Keratinocyte (primary cell): ENCODE measurements at regions not wholly inside any gene's neighbourhood (a gene's known extent, or its start where the extent isn't known, plus 50 kb on each side); places are given as distances from the start of the nearest gene placed in this dataset.

Experiments
- DNase-seq: peaks from one replicate; pipeline ENCODE4 v3.0.0-alpha.2; 2011; ENCODE audit warnings: low read depth, missing footprints, low spot score
- FAIRE-seq: peaks from 2 replicates; lab custom pipeline; 2011; peaks lifted over from hg19 to GRCh38; lab: Jason Lieb, UNC
- H2AFZ ChIP-seq: 2 replicates; pipeline ENCODE4 v1.6.0; 2012; ENCODE audit warnings: low read length, control low read depth, inconsistent platforms; ENCODE audit not compliant: control insufficient read depth
- H3K27ac ChIP-seq: 2 replicates; pipeline ENCODE4 v1.5.1; 2011; ENCODE audit warnings: low read length; ENCODE audit not compliant: control insufficient read depth, insufficient read depth
- H3K27me3 ChIP-seq: 3 replicates; pipeline ENCODE4 v1.6.0; 2011; ENCODE audit warnings: low read length; ENCODE audit not compliant: control insufficient read depth, insufficient read depth; ENCODE audit errors: extremely low read depth
- H3K36me3 ChIP-seq, 2 experiments: 2 replicates in 1 of 2; 3 replicates in 1 of 2; pipeline ENCODE4 v1.5.1; 2011; ENCODE audit warnings: low read length in 2 of 2, mild to moderate bottlenecking in 1 of 2; ENCODE audit not compliant: control insufficient read depth in 2 of 2, insufficient read depth in 2 of 2; ENCODE audit errors: extremely low read depth in 1 of 2
- H3K4me1 ChIP-seq: 3 replicates; pipeline ENCODE4 v1.5.1; 2011; ENCODE audit warnings: low read length; ENCODE audit not compliant: control insufficient read depth, insufficient read depth; ENCODE audit errors: extremely low read depth
- H3K4me2 ChIP-seq: 3 replicates; pipeline ENCODE4 v1.6.0; 2011; ENCODE audit warnings: low read depth, low read length; ENCODE audit not compliant: control insufficient read depth, insufficient read depth; ENCODE audit errors: extremely low read depth
- H3K4me3 ChIP-seq, 3 experiments: fragments of 200-600 bp in 1 of 3; sonication (generic) in 1 of 3; 2 replicates in 2 of 3; 3 replicates in 1 of 3; pipeline ENCODE4 v1.5.1; 2011 to 2016; ENCODE audit warnings: low read length in 3 of 3, mild to moderate bottlenecking in 3 of 3, control low read depth in 2 of 3, inconsistent platforms in 1 of 3, low read depth in 1 of 3, mixed read lengths in 1 of 3, mixed run types in 1 of 3, moderate library complexity in 1 of 3; ENCODE audit not compliant: control insufficient read depth in 2 of 3, insufficient read depth in 2 of 3; ENCODE audit errors: extremely low read depth in 1 of 3
- H3K79me2 ChIP-seq: 2 replicates; pipeline ENCODE4 v1.6.0; 2012; ENCODE audit warnings: low read length; ENCODE audit not compliant: control insufficient read depth, insufficient read depth
- H3K9ac ChIP-seq: 3 replicates; pipeline ENCODE4 v1.6.0; 2011; ENCODE audit warnings: low read length; ENCODE audit not compliant: control insufficient read depth, insufficient read depth; ENCODE audit errors: extremely low read depth
- H3K9me1 ChIP-seq: 3 replicates; pipeline ENCODE4 v1.6.0; 2011; ENCODE audit warnings: low read length; ENCODE audit not compliant: control insufficient read depth, insufficient read depth; ENCODE audit errors: extremely low read depth
- H3K9me3 ChIP-seq: 2 replicates; pipeline ENCODE4 v1.5.1; 2012; ENCODE audit warnings: low read depth, low read length; ENCODE audit not compliant: control insufficient read depth
- H4K20me1 ChIP-seq: 3 replicates; pipeline ENCODE4 v1.6.0; 2011; ENCODE audit warnings: low read length; ENCODE audit not compliant: control insufficient read depth, insufficient read depth; ENCODE audit errors: extremely low read depth
- EZH2 ChIP-seq: IDR thresholded peaks from one replicate; pipeline ENCODE4 v1.6.1; 2012; ENCODE audit warnings: inconsistent platforms, mild to moderate bottlenecking, low read length, moderate library complexity
- dilution Hi-C: fragments of 300-500 bp; cut with MboI; formaldehyde crosslinking; loops from one replicate; pipeline ENCODE4 v1.7.0; 2020; ENCODE audit warnings: low sequenced_read_pairs; ENCODE audit not compliant: extremely low pct_ligation_motif_present
- TF ChIP-seq, protein P1 (sequence below), 3 experiments: IDR thresholded peaks in 1 of 3; conservative IDR thresholded peaks in 1 of 3; optimal IDR thresholded peaks in 1 of 3; 2 replicates in 2 of 3; 3 replicates in 1 of 3; pipeline versions ENCODE3 to v1.5.1; 2011; ENCODE audit warnings: low read length in 3 of 3, mild to moderate bottlenecking in 3 of 3, moderate library complexity in 2 of 3, control low read depth in 1 of 3, inconsistent platforms in 1 of 3; ENCODE audit not compliant: insufficient read depth in 2 of 3; ENCODE audit errors: extremely low read depth in 1 of 3

- dilution Hi-C loops, result no loop called here
- Histone ChIP-seq H3K36me3 (no peaks in the 10 kb centered on the region), H3K79me2 (no peaks in the 10 kb centered on the region), H3K9ac (no peak overlapping the region), H3K4me3 (no peak overlapping the region), H3K4me2 (no peak overlapping the region), H3K9me3 (peaks cover 2% of the 10 kb centered on the region), H3K27me3 (no peaks in the 10 kb centered on the region), H3K27ac (no peak overlapping the region), H2AFZ (no peak overlapping the region), H3K9me1 (no peaks in the 10 kb centered on the region), H3K4me1 (no peaks in the 10 kb centered on the region), H4K20me1 (no peaks in the 10 kb centered on the region)
- TF ChIP-seq EZH2, result no peak
- TF ChIP-seq, protein P1, sequence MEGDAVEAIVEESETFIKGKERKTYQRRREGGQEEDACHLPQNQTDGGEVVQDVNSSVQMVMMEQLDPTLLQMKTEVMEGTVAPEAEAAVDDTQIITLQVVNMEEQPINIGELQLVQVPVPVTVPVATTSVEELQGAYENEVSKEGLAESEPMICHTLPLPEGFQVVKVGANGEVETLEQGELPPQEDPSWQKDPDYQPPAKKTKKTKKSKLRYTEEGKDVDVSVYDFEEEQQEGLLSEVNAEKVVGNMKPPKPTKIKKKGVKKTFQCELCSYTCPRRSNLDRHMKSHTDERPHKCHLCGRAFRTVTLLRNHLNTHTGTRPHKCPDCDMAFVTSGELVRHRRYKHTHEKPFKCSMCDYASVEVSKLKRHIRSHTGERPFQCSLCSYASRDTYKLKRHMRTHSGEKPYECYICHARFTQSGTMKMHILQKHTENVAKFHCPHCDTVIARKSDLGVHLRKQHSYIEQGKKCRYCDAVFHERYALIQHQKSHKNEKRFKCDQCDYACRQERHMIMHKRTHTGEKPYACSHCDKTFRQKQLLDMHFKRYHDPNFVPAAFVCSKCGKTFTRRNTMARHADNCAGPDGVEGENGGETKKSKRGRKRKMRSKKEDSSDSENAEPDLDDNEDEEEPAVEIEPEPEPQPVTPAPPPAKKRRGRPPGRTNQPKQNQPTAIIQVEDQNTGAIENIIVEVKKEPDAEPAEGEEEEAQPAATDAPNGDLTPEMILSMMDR (optimal IDR thresholded peaks at IDR 0.05 in 1 of 3, IDR thresholded peaks at IDR 0.05 in 1 of 3, conservative IDR thresholded peaks at IDR 0.05 in 1 of 3; ENCODE audit: extremely low read depth in 1 of 3, insufficient read depth in 2 of 3, low read length in 3 of 3), result no peak
- no peak for FAIRE-seq
- DNase-seq, result no peak
Observed at GRCh38 chr5:82839881-82840280, 237.3 kb downstream of the TMEM167A start.

GRCh38 chr5:82835488-82835887 lies 241.7 kb downstream of the TMEM167A start:
- Histone ChIP-seq H3K36me3 (no peaks in the 10 kb centered on the region), H4K20me1 (no peaks in the 10 kb centered on the region), H3K4me1 (no peaks in the 10 kb centered on the region), H3K27ac (no peak overlapping the region), H3K9me1 (no peaks in the 10 kb centered on the region), H2AFZ (no peak overlapping the region), H3K27me3 (no peaks in the 10 kb centered on the region), H3K4me2 (no peak overlapping the region), H3K9me3 (peaks cover 2% of the 10 kb centered on the region), H3K4me3 (no peak overlapping the region), H3K79me2 (no peaks in the 10 kb centered on the region), H3K9ac (no peak overlapping the region)
- FAIRE-seq (no peak), DNase-seq (no peak)
- no peak for TF ChIP-seq EZH2
- TF ChIP-seq, protein P1 (optimal IDR thresholded peaks at IDR 0.05 in 1 of 3, IDR thresholded peaks at IDR 0.05 in 1 of 3, conservative IDR thresholded peaks at IDR 0.05 in 1 of 3; ENCODE audit: extremely low read depth in 1 of 3, insufficient read depth in 2 of 3, low read length in 3 of 3), result no peak
- dilution Hi-C loops, result no loop called here
